GM23248 (cell line): ENCODE measurements at regions not wholly inside any gene's neighbourhood (a gene's known extent, or its start where the extent isn't known, plus 50 kb on each side); places are given as distances from the start of the nearest gene placed in this dataset.

Experiments
- EZH2 ChIP-seq: fragments of 200-600 bp; sonication (generic); IDR thresholded peaks from 2 replicates; pipeline ENCODE4 v1.6.1; 2018; ENCODE audit warnings: antibody characterized with exemption, mild to moderate bottlenecking; ENCODE audit not compliant: insufficient read depth, poor library complexity, severe bottlenecking
- EZH2phosphoT487 ChIP-seq: fragments of 200-600 bp; sonication (generic); IDR thresholded peaks from 2 replicates; pipeline ENCODE4 v1.6.1; 2018; ENCODE audit warnings: antibody characterized with exemption, moderate library complexity, mild to moderate bottlenecking, low read depth; ENCODE audit not compliant: insufficient read depth

GRCh38 chr12:114473717-114474116, 67.8 kb upstream of the TBX5 start:
- TF ChIP-seq EZH2phosphoT487: no peak
- no peak for TF ChIP-seq EZH2
